ENCODE measurements at regions not wholly inside any gene's neighbourhood (a gene's known extent, or its start where the extent isn't known, plus 50 kb on each side); places are given as distances from the start of the nearest gene placed in this dataset.

DNA sequence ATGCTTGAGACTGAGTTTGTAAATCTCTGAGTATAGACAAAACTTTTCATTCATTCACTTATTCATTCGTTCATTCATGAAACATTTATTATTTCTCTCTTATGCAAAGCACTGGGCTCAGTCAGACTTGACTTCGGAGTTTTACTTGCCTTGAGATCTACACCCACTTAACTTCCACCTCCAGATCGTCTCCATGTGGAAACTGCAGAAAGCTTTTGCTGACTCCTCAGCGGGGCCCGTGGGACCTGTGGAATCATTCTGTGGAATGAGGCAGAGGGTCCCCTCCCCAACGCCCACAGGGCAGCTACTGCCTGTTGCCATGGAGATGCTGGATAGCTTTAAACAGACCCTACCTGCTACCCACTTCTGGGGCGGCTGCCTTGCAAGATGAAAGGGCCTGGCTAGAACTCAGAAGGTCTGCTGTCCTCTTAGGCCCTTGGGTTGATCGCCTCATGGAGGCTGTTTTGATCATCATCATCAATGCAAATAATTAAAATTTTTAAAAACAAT, 66.4 kb upstream of the KCNG1 start:
- Histone ChIP-seq H3K27me3 (peaks cover 78% of the 10 kb centered on the region), H3K9me3 (no peaks in the 10 kb centered on the region), H3K4me1 (no peaks in the 10 kb centered on the region), H3K27ac (no peak overlapping the region), H3K36me3 (no peaks in the 10 kb centered on the region), H3K4me3 (no peak overlapping the region)
- WGBS, 2 donors (ENCODE audit: low coverage in 1 of 2), result 77 to 96% methylated on average over 6 to 7 of the region's 8 CpGs
- TF ChIP-seq, protein P1, sequence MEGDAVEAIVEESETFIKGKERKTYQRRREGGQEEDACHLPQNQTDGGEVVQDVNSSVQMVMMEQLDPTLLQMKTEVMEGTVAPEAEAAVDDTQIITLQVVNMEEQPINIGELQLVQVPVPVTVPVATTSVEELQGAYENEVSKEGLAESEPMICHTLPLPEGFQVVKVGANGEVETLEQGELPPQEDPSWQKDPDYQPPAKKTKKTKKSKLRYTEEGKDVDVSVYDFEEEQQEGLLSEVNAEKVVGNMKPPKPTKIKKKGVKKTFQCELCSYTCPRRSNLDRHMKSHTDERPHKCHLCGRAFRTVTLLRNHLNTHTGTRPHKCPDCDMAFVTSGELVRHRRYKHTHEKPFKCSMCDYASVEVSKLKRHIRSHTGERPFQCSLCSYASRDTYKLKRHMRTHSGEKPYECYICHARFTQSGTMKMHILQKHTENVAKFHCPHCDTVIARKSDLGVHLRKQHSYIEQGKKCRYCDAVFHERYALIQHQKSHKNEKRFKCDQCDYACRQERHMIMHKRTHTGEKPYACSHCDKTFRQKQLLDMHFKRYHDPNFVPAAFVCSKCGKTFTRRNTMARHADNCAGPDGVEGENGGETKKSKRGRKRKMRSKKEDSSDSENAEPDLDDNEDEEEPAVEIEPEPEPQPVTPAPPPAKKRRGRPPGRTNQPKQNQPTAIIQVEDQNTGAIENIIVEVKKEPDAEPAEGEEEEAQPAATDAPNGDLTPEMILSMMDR (IDR thresholded peaks at IDR 0.05), result no peak
- TF ChIP-seq POLR2A (IDR thresholded peaks at IDR 0.05) (no peak), EP300 (IDR thresholded peaks at IDR 0.05) (no peak), POLR2AphosphoS5 (IDR thresholded peaks at IDR 0.05) (no peak)
- ATAC-seq, result no peak

DNA sequence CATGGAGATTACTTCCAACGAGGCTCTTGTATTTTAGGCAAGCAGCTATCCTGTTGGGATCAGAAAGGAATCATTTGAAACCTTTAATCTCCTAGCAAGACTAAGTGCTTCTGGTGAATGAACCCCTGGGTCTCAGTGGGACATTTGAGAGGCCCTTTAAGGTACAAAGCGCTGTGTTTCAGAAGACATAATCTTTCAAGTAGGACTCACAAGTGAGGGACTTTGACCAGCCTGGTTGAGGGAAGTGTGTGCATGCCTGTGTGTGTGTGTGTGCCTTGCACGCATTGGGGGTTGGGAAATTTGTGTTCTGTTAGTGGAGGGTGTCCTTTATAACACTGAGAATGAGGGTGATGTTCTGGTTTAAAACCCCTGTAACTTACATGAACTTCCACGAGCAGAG, 64.4 kb upstream of the KCNG1 start:
- Histone ChIP-seq H3K36me3 (no peaks in the 10 kb centered on the region), H3K4me1 (no peaks in the 10 kb centered on the region), H3K27me3 (peaks cover 76% of the 10 kb centered on the region), H3K27ac (no peak overlapping the region), H3K4me3 (no peak overlapping the region), H3K9me3 (no peaks in the 10 kb centered on the region)
- no peak for ATAC-seq
- WGBS, 2 donors (ENCODE audit: low coverage in 1 of 2), result 38 to 42% methylated on average over 3 to 4 of the region's 4 CpGs
- TF ChIP-seq EP300 (IDR thresholded peaks at IDR 0.05) (no peak), POLR2AphosphoS5 (IDR thresholded peaks at IDR 0.05) (no peak), POLR2A (IDR thresholded peaks at IDR 0.05) (no peak)
- TF ChIP-seq, protein P1 (IDR thresholded peaks at IDR 0.05), result no peak

DNA sequence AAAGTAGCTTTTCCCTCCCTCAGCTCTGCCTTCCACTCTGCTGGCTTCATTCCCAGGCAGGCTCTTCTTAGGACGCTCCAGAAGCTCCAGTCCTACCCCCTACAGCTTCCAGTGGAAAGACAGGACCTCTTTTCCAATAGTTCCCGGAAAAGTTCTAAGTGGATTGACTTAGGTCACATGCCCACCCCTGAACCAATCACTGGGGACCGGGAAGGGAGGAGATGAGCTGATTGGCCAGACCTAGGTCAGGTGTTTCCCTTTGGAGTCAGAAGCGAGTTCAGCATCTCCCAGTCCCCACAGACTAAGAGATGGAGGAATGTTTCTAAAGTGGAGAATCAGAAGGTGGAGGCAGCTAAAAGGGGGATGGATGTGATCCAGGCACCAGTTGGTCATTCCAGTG, 62.9 kb upstream of the KCNG1 start:
- Histone ChIP-seq H3K4me3 (no peak overlapping the region), H3K4me1 (no peaks in the 10 kb centered on the region), H3K27ac (no peak overlapping the region), H3K27me3 (peaks cover 63% of the 10 kb centered on the region), H3K36me3 (no peaks in the 10 kb centered on the region), H3K9me3 (no peaks in the 10 kb centered on the region)
- TF ChIP-seq POLR2AphosphoS5 (IDR thresholded peaks at IDR 0.05) (no peak), EP300 (IDR thresholded peaks at IDR 0.05) (no peak), POLR2A (IDR thresholded peaks at IDR 0.05) (no peak)
- TF ChIP-seq, protein P1 (IDR thresholded peaks at IDR 0.05), result no peak
- WGBS, 2 donors (ENCODE audit: low coverage in 1 of 2), result 92% methylated on average over 2 of the region's 4 CpGs; no CpG with 5 or more reads in 1 of the 2 donors
- ATAC-seq, result no peak

DNA sequence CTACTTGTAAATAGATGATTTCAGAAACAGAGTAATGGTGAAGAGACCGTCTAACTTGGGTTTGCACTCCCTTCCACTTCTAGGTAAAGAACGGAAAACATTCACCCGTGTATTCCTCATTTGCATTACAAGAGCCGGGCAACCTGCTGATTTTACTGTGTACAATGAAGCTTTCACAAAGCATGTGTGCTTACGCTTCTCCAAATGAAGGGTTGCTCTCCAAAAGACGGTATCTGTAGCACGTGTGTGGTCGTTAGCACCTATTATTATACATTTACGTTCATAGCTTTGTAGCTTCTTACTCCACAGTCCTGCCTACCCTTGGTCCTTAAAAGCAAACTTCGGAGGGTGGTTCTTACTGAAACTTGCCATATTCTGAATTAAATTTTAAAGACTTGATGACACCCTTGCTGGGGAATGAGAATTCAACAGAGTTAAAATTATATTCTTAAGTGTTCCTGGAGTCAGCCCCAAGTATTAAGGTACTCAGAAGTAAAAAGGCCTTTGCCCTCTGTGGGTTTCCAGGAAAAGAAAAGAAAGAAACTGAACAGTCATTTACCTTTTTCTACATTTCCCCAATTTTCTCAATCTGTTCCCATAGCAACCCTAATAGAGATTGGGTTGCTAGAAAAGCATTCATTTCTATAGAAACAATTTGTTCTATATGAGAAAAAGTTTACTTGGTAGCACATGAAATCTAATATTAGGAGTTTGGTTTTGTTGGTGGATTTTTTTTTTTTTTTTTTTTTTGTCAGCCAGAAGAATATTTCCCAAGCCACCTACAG, 61.9 kb upstream of the KCNG1 start:
- 56 to 66% methylated on average over 10 of the region's 10 CpGs for WGBS, 2 donors (ENCODE audit: low coverage in 1 of 2)
- no peaks in the 10 kb centered on the region for H3K9me3 ChIP-seq
- H3K4me3 ChIP-seq, result no peak overlapping the region
- peaks cover 0 to 5% (median 0%) of the 10 kb centered on the region in 3 donors for H3K4me1 ChIP-seq
- no peaks in the 10 kb centered on the region for H3K36me3 ChIP-seq
- TF ChIP-seq, protein P1 (IDR thresholded peaks at IDR 0.05), result no peak
- TF ChIP-seq EP300 (IDR thresholded peaks at IDR 0.05), result no peak
- no peak for TF ChIP-seq POLR2AphosphoS5 (IDR thresholded peaks at IDR 0.05)
- no peak for TF ChIP-seq POLR2A (IDR thresholded peaks at IDR 0.05)
- no peak overlapping the region for H3K27ac ChIP-seq
- no peak for ATAC-seq
- H3K27me3 ChIP-seq, result peaks cover 59% of the 10 kb centered on the region

DNA sequence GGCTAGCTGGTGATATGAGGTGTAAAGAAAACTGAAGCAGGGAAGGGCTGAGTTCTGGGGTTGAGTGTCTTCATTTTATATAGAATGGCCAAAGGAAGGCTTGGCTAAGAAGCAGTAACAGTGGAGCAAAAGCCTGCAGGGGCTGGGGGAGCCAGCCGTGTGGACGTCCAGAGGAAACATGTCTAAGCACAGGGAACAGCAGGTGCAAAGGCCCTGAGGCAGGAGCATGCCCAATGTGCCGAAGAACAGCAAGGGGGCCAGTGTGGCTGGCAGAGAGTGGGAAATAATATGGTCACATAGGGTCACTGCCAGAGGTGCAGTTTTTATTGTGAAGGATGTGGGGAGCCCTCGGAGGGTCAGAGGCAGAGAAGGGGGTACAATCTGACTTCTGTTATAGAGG, 60.5 kb upstream of the KCNG1 start:
- WGBS, 2 donors (ENCODE audit: low coverage in 1 of 2), result 85 to 86% methylated on average over 4 of the region's 4 CpGs
- Histone ChIP-seq H3K4me1 (peaks cover 0 to 6% (median 0%) of the 10 kb centered on the region in 3 donors), H3K36me3 (no peaks in the 10 kb centered on the region), H3K27me3 (peaks cover 54% of the 10 kb centered on the region), H3K4me3 (no peak overlapping the region), H3K9me3 (no peaks in the 10 kb centered on the region), H3K27ac (no peak overlapping the region)
- no peak for TF ChIP-seq POLR2A (IDR thresholded peaks at IDR 0.05)
- no peak for TF ChIP-seq POLR2AphosphoS5 (IDR thresholded peaks at IDR 0.05)
- TF ChIP-seq EP300 (IDR thresholded peaks at IDR 0.05), result no peak
- TF ChIP-seq, protein P1 (IDR thresholded peaks at IDR 0.05), result no peak
- ATAC-seq, result no peak
